Parathyroid adenoma (tissue), 2 donors: ENCODE measurements at regions not wholly inside any gene's neighbourhood (a gene's known extent, or its start where the extent isn't known, plus 50 kb on each side); places are given as distances from the start of the nearest gene placed in this dataset.
"Not testable (repeated sequence)": the region's sequence is repeated elsewhere in the genome, so short reads cannot be mapped to it uniquely, and the experiment has no call there.

Source experiments
- H2AFZ ChIP-seq: fragments of 300-600 bp; sonication (generic); one replicate; pipeline ENCODE4 v1.7.0; 2017; ENCODE audit warnings: antibody characterized with exemption, mild to moderate bottlenecking
- H3K27ac ChIP-seq: fragments of 300-600 bp; sonication (generic); one replicate; pipeline ENCODE4 v1.7.0; 2017
- H3K27me3 ChIP-seq: fragments of 300-600 bp; sonication (generic); one replicate; pipeline ENCODE4 v1.7.0; 2017; ENCODE audit warnings: low read length; ENCODE audit not compliant: control insufficient read depth, insufficient read depth
- H3K36me3 ChIP-seq: fragments of 300-600 bp; sonication (generic); one replicate; pipeline ENCODE4 v1.7.0; 2017; ENCODE audit warnings: low read length; ENCODE audit not compliant: control insufficient read depth, insufficient read depth
- H3K4me1 ChIP-seq: fragments of 300-600 bp; sonication (generic); one replicate; pipeline ENCODE4 v1.7.0; 2017; ENCODE audit warnings: control low read depth
- H3K4me2 ChIP-seq: fragments of 300-600 bp; sonication (generic); one replicate; pipeline ENCODE4 v1.7.0; 2017; ENCODE audit warnings: low read length
- H3K4me3 ChIP-seq: fragments of 300-600 bp; sonication (generic); one replicate; pipeline ENCODE4 v1.7.0; 2017; ENCODE audit warnings: low read depth, low read length
- H3K79me2 ChIP-seq: fragments of 300-600 bp; sonication (generic); one replicate; pipeline ENCODE4 v1.7.0; 2017; ENCODE audit warnings: control low read depth
- H3K9ac ChIP-seq: fragments of 300-600 bp; sonication (generic); one replicate; pipeline ENCODE4 v1.7.0; 2017; ENCODE audit warnings: mild to moderate bottlenecking
- H3K9me3 ChIP-seq: fragments of 300-600 bp; sonication (generic); one replicate; pipeline ENCODE4 v1.7.0; 2017; ENCODE audit warnings: low read length; ENCODE audit not compliant: control insufficient read depth
- TF ChIP-seq, protein P1 (sequence below): fragments of 300-600 bp; sonication (generic); IDR thresholded peaks from one replicate; pipeline ENCODE4 v1.7.0; 2017; ENCODE audit warnings: antibody characterized with exemption, mild to moderate bottlenecking
- donor health status: primary hyperparathyroidism.

DNA sequence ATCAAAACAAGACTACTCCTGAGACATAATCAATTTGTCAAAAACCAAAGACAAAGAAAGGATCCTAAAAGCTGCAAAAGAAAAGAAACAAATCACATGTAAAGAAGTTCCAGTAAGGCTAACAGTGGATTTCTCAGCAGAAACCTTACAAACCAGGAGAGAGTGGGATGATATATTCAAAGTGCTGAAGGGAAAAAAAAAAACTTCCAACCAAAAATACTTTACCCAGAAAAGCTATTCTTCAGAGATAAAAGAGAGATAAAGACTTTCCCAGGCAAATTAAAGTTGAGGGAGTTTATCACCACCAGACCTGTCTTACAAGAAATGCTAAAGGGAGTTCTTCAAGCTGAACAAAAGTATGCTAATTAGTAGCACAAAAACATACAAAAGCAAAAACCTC, 91.9 kb upstream of the PPP2R5C start:
- no peak overlapping the region for H3K4me3 ChIP-seq
- H3K27me3 ChIP-seq = no peaks in the 10 kb centered on the region
- H3K36me3 ChIP-seq = no peaks in the 10 kb centered on the region
- TF ChIP-seq, protein P1, sequence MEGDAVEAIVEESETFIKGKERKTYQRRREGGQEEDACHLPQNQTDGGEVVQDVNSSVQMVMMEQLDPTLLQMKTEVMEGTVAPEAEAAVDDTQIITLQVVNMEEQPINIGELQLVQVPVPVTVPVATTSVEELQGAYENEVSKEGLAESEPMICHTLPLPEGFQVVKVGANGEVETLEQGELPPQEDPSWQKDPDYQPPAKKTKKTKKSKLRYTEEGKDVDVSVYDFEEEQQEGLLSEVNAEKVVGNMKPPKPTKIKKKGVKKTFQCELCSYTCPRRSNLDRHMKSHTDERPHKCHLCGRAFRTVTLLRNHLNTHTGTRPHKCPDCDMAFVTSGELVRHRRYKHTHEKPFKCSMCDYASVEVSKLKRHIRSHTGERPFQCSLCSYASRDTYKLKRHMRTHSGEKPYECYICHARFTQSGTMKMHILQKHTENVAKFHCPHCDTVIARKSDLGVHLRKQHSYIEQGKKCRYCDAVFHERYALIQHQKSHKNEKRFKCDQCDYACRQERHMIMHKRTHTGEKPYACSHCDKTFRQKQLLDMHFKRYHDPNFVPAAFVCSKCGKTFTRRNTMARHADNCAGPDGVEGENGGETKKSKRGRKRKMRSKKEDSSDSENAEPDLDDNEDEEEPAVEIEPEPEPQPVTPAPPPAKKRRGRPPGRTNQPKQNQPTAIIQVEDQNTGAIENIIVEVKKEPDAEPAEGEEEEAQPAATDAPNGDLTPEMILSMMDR = no peak
- no peak overlapping the region for H2AFZ ChIP-seq
- H3K9me3 ChIP-seq = peaks cover 2% of the 10 kb centered on the region
- no peaks in the 10 kb centered on the region for H3K79me2 ChIP-seq
- H3K27ac ChIP-seq = no peak overlapping the region
- no peaks in the 10 kb centered on the region for H3K4me1 ChIP-seq
- no peak overlapping the region for H3K9ac ChIP-seq
- no peak overlapping the region for H3K4me2 ChIP-seq

- Histone ChIP-seq H3K9me3 (peaks cover 2% of the 10 kb centered on the region), H3K36me3 (no peaks in the 10 kb centered on the region), H3K27ac (no peak overlapping the region), H3K27me3 (no peaks in the 10 kb centered on the region), H3K9ac (no peak overlapping the region), H3K4me3 (no peak overlapping the region), H3K4me1 (no peaks in the 10 kb centered on the region), H3K4me2 (no peak overlapping the region), H3K79me2 (no peaks in the 10 kb centered on the region), H2AFZ (no peak overlapping the region)
- TF ChIP-seq, protein P1 = no peak
These were observed 87.6 kb upstream of the PPP2R5C start for GRCh38 chr14:101673873-101674272.

DNA sequence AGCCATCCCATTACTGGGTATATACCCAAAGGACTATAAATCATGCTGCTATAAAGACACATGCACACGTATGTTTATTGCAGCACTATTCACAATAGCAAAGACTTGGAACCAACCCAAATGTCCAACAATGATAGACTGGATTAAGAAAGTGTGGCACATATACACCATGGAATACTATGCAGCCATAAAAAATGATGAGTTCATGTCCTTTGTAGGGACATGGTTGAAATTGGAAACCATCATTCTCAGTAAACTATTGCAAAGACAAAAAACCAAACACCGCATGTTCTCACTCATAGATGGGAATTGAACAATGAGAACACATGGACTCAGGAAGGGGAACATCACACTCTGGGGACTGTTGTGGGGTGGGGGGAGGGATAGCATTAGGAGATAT, 85.7 kb upstream of the PPP2R5C start:
- not testable (repeated sequence) for H3K79me2 ChIP-seq, H3K9ac ChIP-seq, H3K4me2 ChIP-seq, H3K4me3 ChIP-seq, H2AFZ ChIP-seq, H3K27me3 ChIP-seq, H3K27ac ChIP-seq, H3K9me3 ChIP-seq, H3K4me1 ChIP-seq, H3K36me3 ChIP-seq

DNA sequence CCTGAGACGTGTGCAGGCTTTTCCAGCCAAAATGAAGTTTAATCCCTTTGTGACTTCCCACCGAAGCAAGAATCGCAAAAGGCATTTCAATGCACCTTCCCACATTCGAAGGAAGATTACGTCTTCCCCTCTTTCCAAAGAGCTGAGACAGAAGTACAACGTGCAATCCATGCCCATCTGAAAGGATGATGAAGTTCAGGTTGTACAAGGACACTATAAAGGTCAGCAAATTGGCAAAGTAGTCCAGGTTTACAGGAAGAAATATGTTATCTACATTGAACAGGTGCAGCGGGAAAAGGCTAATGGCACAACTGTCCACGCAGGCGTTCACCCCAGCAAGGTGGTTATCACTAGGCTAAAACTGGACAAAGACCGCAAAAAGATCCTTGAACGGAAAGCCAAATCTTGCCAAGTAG, 83.6 kb upstream of the PPP2R5C start:
- H3K9me3 ChIP-seq, H3K9ac ChIP-seq, H2AFZ ChIP-seq, H3K36me3 ChIP-seq, H3K27ac ChIP-seq, H3K27me3 ChIP-seq, H3K4me3 ChIP-seq, H3K79me2 ChIP-seq, H3K4me2 ChIP-seq, H3K4me1 ChIP-seq: not testable (repeated sequence)

- no peaks in the 10 kb centered on the region for H3K9me3 ChIP-seq
- H3K27ac ChIP-seq = no peak overlapping the region
- no peaks in the 10 kb centered on the region for H3K4me1 ChIP-seq
- no peak overlapping the region for H3K9ac ChIP-seq
- H2AFZ ChIP-seq = no peak overlapping the region
- no peaks in the 10 kb centered on the region for H3K79me2 ChIP-seq
- H3K36me3 ChIP-seq = no peaks in the 10 kb centered on the region
- H3K27me3 ChIP-seq = no peaks in the 10 kb centered on the region
- no peak overlapping the region for H3K4me2 ChIP-seq
- TF ChIP-seq, protein P1 = no peak
- H3K4me3 ChIP-seq = no peak overlapping the region
These were observed 79.7 kb upstream of the PPP2R5C start for GRCh38 chr14:101681795-101682194.

GRCh38 chr14:101683365-101683764, 78.1 kb upstream of the PPP2R5C start:
- TF ChIP-seq, protein P1 = no peak
- Histone ChIP-seq H3K9me3 (no peaks in the 10 kb centered on the region), H3K27me3 (no peaks in the 10 kb centered on the region), H3K4me1 (no peaks in the 10 kb centered on the region), H3K4me3 (no peak overlapping the region), H3K9ac (no peak overlapping the region), H3K36me3 (no peaks in the 10 kb centered on the region), H3K79me2 (no peaks in the 10 kb centered on the region), H3K27ac (no peak overlapping the region), H3K4me2 (no peak overlapping the region), H2AFZ (no peak overlapping the region)
